HEK293T (cell line): ENCODE measurements at regions not wholly inside any gene's neighbourhood (a gene's known extent, or its start where the extent isn't known, plus 50 kb on each side); places are given as distances from the start of the nearest gene placed in this dataset.

Experiments
- BHLHE40 ChIP-seq: fragments of 450-650 bp; IDR thresholded peaks from 2 replicates; pipeline ENCODE4 v1.6.1; 2016; ENCODE audit warnings: mild to moderate bottlenecking, moderate library complexity, borderline replicate concordance
- CTBP1 ChIP-seq: fragments of 450-650 bp; IDR thresholded peaks from 2 replicates; pipeline ENCODE4 v1.6.1; 2016; ENCODE audit warnings: borderline replicate concordance
- ELF4 ChIP-seq: fragments of 450-650 bp; IDR thresholded peaks from 2 replicates; pipeline ENCODE4 v1.6.1; 2017; ENCODE audit warnings: antibody characterized with exemption
- FOXA1 ChIP-seq: fragments of 450-650 bp; IDR thresholded peaks from 2 replicates; pipeline ENCODE4 v1.6.1; 2016; ENCODE audit warnings: mild to moderate bottlenecking
- FOXK2 ChIP-seq: fragments of 450-650 bp; IDR thresholded peaks from 2 replicates; pipeline ENCODE4 v1.6.1; 2016; ENCODE audit warnings: mild to moderate bottlenecking
- FOXM1 ChIP-seq: fragments of 450-650 bp; IDR thresholded peaks from 2 replicates; pipeline ENCODE4 v1.6.1; 2017; ENCODE audit warnings: mild to moderate bottlenecking, borderline replicate concordance
- HDGF ChIP-seq: fragments of 450-650 bp; IDR thresholded peaks from 2 replicates; pipeline ENCODE4 v1.6.1; 2017; ENCODE audit warnings: antibody characterized with exemption, borderline replicate concordance
- LEF1 ChIP-seq: fragments of 450-650 bp; IDR thresholded peaks from 2 replicates; pipeline ENCODE4 v1.6.1; 2017; ENCODE audit warnings: mild to moderate bottlenecking, borderline replicate concordance
- PKNOX1 ChIP-seq: fragments of 450-650 bp; IDR thresholded peaks from 2 replicates; pipeline ENCODE4 v1.6.1; 2016
- SP1 ChIP-seq: fragments of 450-650 bp; IDR thresholded peaks from 2 replicates; pipeline ENCODE4 v1.6.1; 2017
- SUZ12 ChIP-seq: fragments of 450-650 bp; IDR thresholded peaks from 2 replicates; pipeline ENCODE4 v1.6.1; 2016; ENCODE audit warnings: mild to moderate bottlenecking
- TARDBP ChIP-seq: fragments of 450-650 bp; IDR thresholded peaks from 2 replicates; pipeline ENCODE4 v1.6.1; 2016
- ZNF384 ChIP-seq: fragments of 450-650 bp; IDR thresholded peaks from 2 replicates; pipeline ENCODE4 v1.6.1; 2016

- TF ChIP-seq BHLHE40 (no peak), ZNF384 (no peak), TARDBP (no peak), SP1 (no peak), FOXM1 (no peak), ELF4 (no peak), LEF1 (no peak), HDGF (no peak), FOXK2 (no peak), PKNOX1 (no peak), SUZ12 (no peak), CTBP1 (no peak), FOXA1 (no peak)
These were observed 123.6 kb downstream of the ADCYAP1R1 start for GRCh38 chr7:31175672-31176071.
